Stimulated activated CD4-positive, alpha-beta T cell treated with anti-CD3 and anti-CD28 coated beads, Interleukin-2, amount 100 ng/mL, for 48 hours (primary cell): ENCODE measurements at regions not wholly inside any gene's neighbourhood (a gene's known extent, or its start where the extent isn't known, plus 50 kb on each side); places are given as distances from the start of the nearest gene placed in this dataset.

Experiments
- DNase-seq, 2 donors: peaks; one replicate each; pipeline ENCODE4 v3.0.0-alpha.2; 2020

- DNase-seq: no peak
Measured at GRCh38 chr22:49112661-49113626, 714.7 kb downstream of the BRD1 start.

DNA sequence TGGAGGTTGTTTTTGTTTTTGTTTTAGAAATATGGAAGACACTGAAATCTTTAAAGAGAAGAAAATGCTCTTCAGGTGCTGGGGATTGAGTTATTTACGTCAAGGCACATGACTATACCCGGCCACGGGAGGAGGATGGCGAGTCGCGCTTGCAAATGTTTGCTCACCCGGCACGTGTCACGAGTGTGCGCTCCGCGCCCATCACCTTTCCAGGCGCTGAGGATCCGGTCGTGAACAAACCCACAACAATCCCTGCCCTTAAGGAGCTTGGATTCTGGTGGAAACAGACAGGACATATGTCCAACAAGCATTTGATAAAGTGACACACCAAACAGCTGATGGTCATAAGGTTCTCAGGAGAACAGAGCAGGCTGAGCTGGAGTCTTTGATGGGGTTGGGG is 715.5 kb downstream of the BRD1 start:
- no peak for DNase-seq

DNA sequence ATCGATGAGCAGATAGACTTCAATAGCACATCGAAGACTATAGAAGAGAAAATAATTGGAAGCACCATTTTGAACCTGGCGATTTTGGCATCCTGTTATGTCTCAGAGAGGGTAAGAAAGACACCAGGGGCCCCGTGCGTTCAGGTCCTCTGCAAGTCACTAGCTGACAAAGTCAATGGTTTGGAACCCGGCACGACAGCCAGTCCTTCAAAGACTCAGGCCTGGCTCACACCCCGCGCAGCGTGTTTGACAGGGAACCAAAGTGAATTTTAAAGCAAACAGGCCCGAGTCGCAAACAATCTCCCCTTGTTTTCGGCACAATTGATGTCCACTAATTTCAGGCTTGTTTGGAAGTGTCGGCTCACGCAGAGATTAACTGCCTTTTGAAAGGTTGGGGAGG is 716.6 kb downstream of the BRD1 start:
- no peak for DNase-seq

DNA sequence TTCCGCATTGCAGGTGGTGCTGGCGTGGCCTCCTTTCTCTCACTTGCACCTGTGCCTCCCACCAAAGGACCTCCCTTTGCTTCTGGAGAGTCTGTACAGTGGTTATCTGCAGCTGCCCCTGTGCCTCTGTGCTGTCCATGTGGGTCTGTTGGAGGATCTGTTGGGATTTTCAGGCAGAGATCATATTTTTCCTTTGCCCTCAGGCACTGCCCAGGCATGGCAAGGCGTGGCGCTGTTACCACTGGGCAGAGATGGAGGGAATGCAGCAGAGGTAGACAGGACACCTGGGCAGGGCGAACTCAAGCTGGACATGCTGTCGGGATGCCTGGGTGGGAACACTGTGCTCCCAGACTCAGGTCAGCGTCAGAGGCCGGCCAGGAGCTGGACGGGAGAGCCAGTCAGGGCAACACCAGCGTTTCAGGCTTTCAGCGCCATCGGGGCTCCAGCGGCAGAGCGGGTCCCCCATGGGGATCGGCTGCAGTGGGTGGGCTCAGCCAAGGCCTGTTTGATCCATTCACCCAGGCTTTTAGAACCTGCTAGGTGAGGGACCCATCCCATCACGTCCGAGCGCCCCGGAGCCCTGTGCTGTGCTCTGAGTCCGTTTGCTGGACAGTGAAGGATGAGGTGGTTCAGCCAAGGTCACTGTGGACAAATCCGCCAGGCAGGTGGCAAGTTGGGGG is 718.9 kb downstream of the BRD1 start:
- DNase-seq: no peak

DNA sequence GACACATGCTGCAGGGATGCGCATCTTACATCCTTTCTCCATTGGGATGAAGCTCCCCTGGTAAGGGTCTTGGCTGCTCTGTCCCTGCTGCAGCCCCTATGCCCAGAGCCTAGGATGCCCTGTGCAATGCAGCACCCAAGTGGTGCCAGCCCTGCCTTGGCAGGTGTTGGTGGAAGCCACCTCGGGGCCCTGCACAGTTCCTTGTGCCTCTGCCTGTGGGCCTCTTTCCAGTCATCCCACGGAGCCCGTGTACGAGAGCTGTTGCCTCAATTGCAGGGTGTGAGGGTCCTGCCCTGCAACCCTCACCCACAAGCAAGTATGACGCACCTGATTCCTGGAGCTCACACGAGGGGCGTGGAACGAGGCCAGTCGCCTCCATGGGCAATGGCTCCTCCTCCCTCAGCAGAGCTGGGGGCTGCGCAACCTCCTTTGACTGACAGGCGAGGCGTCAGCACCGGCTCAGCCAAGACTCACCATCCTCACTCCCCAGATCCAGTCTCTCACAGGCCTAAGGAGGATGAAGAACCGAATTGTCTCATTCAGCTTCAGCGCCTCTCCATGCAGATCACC is 719.6 kb downstream of the BRD1 start:
- DNase-seq: no peak

- DNase-seq: no peak
Measured at GRCh38 chr22:49107561-49107960, 720.1 kb downstream of the BRD1 start.

GRCh38 chr22:49106842-49107152 is 720.9 kb downstream of the BRD1 start:
- no peak for DNase-seq

DNA sequence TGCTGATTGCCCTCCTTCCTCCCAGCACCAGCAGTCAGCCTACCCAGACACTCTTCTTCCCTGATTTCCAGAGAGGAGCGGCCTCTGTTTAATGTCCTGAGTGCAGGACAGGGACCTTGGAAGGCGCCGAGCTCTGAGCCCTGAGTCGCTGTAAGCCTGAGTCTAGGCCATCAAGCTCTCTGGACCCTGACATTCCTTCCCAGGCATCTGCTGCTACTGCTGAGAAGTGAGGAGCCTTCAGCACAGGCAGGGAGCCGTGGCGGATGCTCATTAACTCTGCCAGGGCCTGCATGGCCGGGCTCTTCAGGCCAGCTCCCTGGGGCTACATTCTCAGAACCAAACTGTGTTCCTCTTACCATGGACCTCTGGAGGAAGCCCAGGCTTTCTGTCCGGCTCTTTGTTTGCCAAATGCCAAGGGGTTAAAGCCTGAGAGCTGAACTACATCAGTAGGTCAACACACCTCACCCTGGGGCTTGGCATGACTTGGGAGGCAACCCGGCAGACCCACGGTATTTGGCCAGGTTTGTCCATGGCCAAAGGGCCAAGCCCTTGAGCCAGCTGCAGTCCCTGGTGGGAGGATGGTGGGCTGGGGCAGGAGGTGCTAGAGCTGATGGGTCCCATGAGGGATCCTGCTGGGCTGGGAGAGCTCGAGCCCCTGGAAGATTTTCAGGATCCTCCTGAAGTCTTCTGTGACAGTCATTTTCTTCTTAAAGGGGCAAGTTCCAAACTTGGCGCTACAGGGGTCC is 721.4 kb downstream of the BRD1 start:
- no peak for DNase-seq

DNA sequence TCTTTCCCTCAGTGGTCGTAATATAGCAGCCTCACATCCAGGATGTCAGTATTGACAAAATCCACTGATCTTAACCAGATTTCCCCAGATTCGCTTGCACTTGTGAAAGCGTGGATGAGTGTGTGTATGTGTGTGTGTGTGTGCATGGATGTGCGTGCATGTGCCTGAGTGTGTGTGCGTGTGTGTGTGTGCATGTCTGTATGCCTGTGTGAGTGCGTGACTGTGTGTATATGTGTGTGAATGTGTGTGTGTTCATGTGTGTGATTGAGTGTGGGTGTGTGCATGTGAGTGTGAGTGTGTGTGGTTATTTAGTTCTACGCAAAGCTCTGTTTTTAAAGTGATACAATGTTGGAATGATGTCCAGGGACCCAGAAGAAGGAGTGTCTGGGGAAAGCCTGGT is 723.2 kb downstream of the BRD1 start:
- no peak for DNase-seq

GRCh38 chr22:49103314-49104059 is 724.2 kb downstream of the BRD1 start:
- DNase-seq: no peak

- no peak for DNase-seq
Measured at GRCh38 chr22:49102367-49102766, 725.3 kb downstream of the BRD1 start.

DNA sequence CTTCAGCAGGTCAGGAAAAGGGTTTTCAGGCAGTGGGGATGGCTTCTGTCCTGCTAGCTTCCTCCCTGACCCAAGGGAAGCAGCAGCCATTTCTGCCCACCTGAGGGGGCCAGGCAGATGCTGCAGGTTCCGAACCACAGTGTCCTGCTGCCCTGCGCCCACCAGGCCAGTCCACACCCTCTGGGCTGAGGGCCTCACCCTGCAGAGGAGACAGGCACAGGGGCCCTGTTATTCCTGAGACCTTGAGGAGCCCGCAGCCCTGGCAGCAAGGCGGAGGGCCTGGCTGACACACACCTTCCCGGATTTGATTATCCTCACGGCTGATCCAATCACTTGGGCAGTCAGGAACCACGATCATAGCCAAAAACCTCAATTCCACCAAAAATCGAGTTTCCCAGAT is 725.8 kb downstream of the BRD1 start:
- no peak for DNase-seq

GRCh38 chr22:49101225-49101624 is 726.4 kb downstream of the BRD1 start:
- DNase-seq: no peak

DNA sequence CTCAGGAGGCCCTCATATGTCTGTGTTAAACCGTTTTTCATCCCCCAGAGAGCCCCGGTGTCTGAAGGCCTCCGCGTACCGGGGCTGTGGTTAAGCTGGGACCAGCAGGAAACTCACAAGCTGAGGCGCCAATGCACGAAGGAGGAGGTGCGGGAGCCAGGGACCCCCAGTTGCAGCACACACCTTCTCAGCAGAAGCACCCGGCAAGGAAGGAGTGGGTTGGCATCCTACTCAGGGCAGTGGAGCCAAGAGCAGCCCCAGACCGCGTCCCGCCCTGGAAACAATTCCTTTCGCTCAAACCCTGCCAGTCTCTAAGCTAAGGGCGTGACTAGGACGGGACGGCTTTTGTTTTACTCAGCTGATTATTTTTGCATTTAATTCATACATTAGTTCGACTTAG is 726.9 kb downstream of the BRD1 start:
- DNase-seq: no peak

- no peak for DNase-seq
Measured at GRCh38 chr22:49100316-49100715, 727.4 kb downstream of the BRD1 start.

GRCh38 chr22:49099496-49100124 is 728.1 kb downstream of the BRD1 start:
- DNase-seq: no peak

GRCh38 chr22:49099089-49099488 is 728.6 kb downstream of the BRD1 start:
- no peak for DNase-seq

GRCh38 chr22:49097966-49098365 is 729.7 kb downstream of the BRD1 start:
- DNase-seq: no peak

GRCh38 chr22:49097171-49097925 is 730.3 kb downstream of the BRD1 start:
- DNase-seq: no peak

- no peak for DNase-seq
Measured at GRCh38 chr22:49096476-49096875, 731.2 kb downstream of the BRD1 start.

DNA sequence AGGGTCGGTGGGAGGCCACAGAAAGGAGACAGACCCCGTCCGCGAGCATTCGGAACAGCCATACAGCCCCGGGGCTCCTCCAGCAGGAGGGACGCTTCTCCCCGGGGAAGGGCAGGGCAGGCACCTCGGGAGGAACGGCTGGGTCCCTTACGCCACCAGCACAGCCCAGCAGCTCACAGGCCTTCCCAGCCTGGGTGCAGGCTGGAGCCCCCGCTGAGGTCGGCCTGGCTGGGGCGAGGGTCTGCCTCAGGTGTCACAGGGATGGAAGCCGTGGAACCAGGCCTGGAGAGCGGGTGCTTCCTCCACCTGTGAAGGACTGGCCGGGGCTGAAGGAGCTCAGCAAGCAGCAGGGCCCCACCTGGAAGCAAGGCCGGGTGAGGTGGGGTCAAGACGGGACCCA is 732.3 kb downstream of the BRD1 start:
- no peak for DNase-seq
